MM.1S (cell line): ENCODE measurements at regions not wholly inside any gene's neighbourhood (a gene's known extent, or its start where the extent isn't known, plus 50 kb on each side); places are given as distances from the start of the nearest gene placed in this dataset.

ENCODE experiments used
- CTCF ChIP-seq: fragments of 300-600 bp; sonication (generic); IDR thresholded peaks from 2 replicates; pipeline ENCODE4 v1.5.1; 2016; ENCODE audit warnings: antibody characterized with exemption, low read length, mixed read lengths
- EZH2 ChIP-seq: fragments of 300-600 bp; sonication (generic); optimal IDR thresholded peaks from 2 replicates; pipeline ENCODE3; 2017; ENCODE audit warnings: low read depth, mild to moderate bottlenecking, antibody characterized with exemption, low read length, mixed read lengths

- no peak for TF ChIP-seq EZH2
- TF ChIP-seq CTCF = no peak
These were observed 310.7 kb upstream of the MTNR1B start for GRCh38 chr11:92658733-92659132.
